IPS-15b (cell line): ENCODE measurements at regions not wholly inside any gene's neighbourhood (a gene's known extent, or its start where the extent isn't known, plus 50 kb on each side); places are given as distances from the start of the nearest gene placed in this dataset.

Experiments used
- H3K27me3 ChIP-seq: one replicate; pipeline ENCODE4 v1.6.1; 2013; ENCODE audit warnings: low read length; ENCODE audit not compliant: control insufficient read depth, insufficient read depth
- H3K36me3 ChIP-seq: one replicate; pipeline ENCODE4 v1.6.1; 2013; ENCODE audit warnings: low read length; ENCODE audit not compliant: control insufficient read depth, insufficient read depth
- H3K4me1 ChIP-seq: one replicate; pipeline ENCODE4 v1.6.1; 2013; ENCODE audit warnings: mild to moderate bottlenecking, low read length; ENCODE audit not compliant: control insufficient read depth, insufficient read depth
- H3K4me3 ChIP-seq: one replicate; pipeline ENCODE4 v1.5.1; 2013; ENCODE audit warnings: low read depth, low read length
- H3K9ac ChIP-seq: one replicate; pipeline ENCODE4 v1.6.1; 2013; ENCODE audit warnings: low read depth, mild to moderate bottlenecking, low read length
- H3K9me3 ChIP-seq: one replicate; pipeline ENCODE4 v1.6.1; 2013; ENCODE audit warnings: mild to moderate bottlenecking, low read length; ENCODE audit not compliant: control insufficient read depth, insufficient read depth

- H3K36me3 ChIP-seq = no peaks in the 10 kb centered on the region
- H3K27me3 ChIP-seq = peaks cover 4% of the 10 kb centered on the region
- H3K4me3 ChIP-seq = no peak overlapping the region
- no peaks in the 10 kb centered on the region for H3K9me3 ChIP-seq
- peaks cover 24% of the 10 kb centered on the region for H3K4me1 ChIP-seq
- H3K9ac ChIP-seq = no peak overlapping the region
Observed at GRCh38 chr1:22319608-22320007, 132.0 kb upstream of the ZBTB40 start.

GRCh38 chr1:22320587-22321344 lies 130.9 kb upstream of the ZBTB40 start:
- Histone ChIP-seq H3K4me1 (peaks cover 24% of the 10 kb centered on the region), H3K9me3 (no peaks in the 10 kb centered on the region), H3K9ac (peak overlapping the region; percentile 9), H3K36me3 (no peaks in the 10 kb centered on the region), H3K27me3 (peaks cover 4% of the 10 kb centered on the region), H3K4me3 (no peak overlapping the region)

GRCh38 chr1:22321917-22322316 lies 129.7 kb upstream of the ZBTB40 start:
- H3K4me3 ChIP-seq = no peak overlapping the region
- H3K9ac ChIP-seq = no peak overlapping the region
- H3K4me1 ChIP-seq = peaks cover 24% of the 10 kb centered on the region
- H3K9me3 ChIP-seq = no peaks in the 10 kb centered on the region
- H3K36me3 ChIP-seq = no peaks in the 10 kb centered on the region
- H3K27me3 ChIP-seq = peaks cover 4% of the 10 kb centered on the region

- H3K4me1 ChIP-seq = peaks cover 24% of the 10 kb centered on the region
- H3K36me3 ChIP-seq = no peaks in the 10 kb centered on the region
- no peak overlapping the region for H3K9ac ChIP-seq
- no peak overlapping the region for H3K4me3 ChIP-seq
- peaks cover 4% of the 10 kb centered on the region for H3K27me3 ChIP-seq
- no peaks in the 10 kb centered on the region for H3K9me3 ChIP-seq
Observed at GRCh38 chr1:22323141-22323845, 128.4 kb upstream of the ZBTB40 start.

GRCh38 chr1:22323846-22324504 lies 127.7 kb upstream of the ZBTB40 start:
- Histone ChIP-seq H3K4me1 (peaks cover 21% of the 10 kb centered on the region), H3K4me3 (no peak overlapping the region), H3K9me3 (no peaks in the 10 kb centered on the region), H3K36me3 (no peaks in the 10 kb centered on the region), H3K9ac (no peak overlapping the region), H3K27me3 (peaks cover 2% of the 10 kb centered on the region)

GRCh38 chr1:22325531-22326371 lies 125.9 kb upstream of the ZBTB40 start:
- no peaks in the 10 kb centered on the region for H3K27me3 ChIP-seq
- H3K36me3 ChIP-seq = no peaks in the 10 kb centered on the region
- H3K4me1 ChIP-seq = peaks cover 12% of the 10 kb centered on the region
- H3K9ac ChIP-seq = no peak overlapping the region
- no peaks in the 10 kb centered on the region for H3K9me3 ChIP-seq
- no peak overlapping the region for H3K4me3 ChIP-seq

GRCh38 chr1:22326372-22326915 lies 125.2 kb upstream of the ZBTB40 start:
- no peak overlapping the region for H3K4me3 ChIP-seq
- no peak overlapping the region for H3K9ac ChIP-seq
- H3K9me3 ChIP-seq = no peaks in the 10 kb centered on the region
- H3K27me3 ChIP-seq = no peaks in the 10 kb centered on the region
- peaks cover 7% of the 10 kb centered on the region for H3K4me1 ChIP-seq
- no peaks in the 10 kb centered on the region for H3K36me3 ChIP-seq

- Histone ChIP-seq H3K27me3 (no peaks in the 10 kb centered on the region), H3K4me1 (peaks cover 4% of the 10 kb centered on the region), H3K9me3 (no peaks in the 10 kb centered on the region), H3K9ac (no peak overlapping the region), H3K4me3 (no peak overlapping the region), H3K36me3 (no peaks in the 10 kb centered on the region)
Observed at GRCh38 chr1:22326931-22327330, 124.7 kb upstream of the ZBTB40 start.

GRCh38 chr1:22327411-22327810 lies 124.2 kb upstream of the ZBTB40 start:
- H3K27me3 ChIP-seq = no peaks in the 10 kb centered on the region
- no peak overlapping the region for H3K4me3 ChIP-seq
- H3K9me3 ChIP-seq = no peaks in the 10 kb centered on the region
- H3K36me3 ChIP-seq = no peaks in the 10 kb centered on the region
- H3K9ac ChIP-seq = no peak overlapping the region
- no peaks in the 10 kb centered on the region for H3K4me1 ChIP-seq

- H3K9ac ChIP-seq = no peak overlapping the region
- no peaks in the 10 kb centered on the region for H3K36me3 ChIP-seq
- no peaks in the 10 kb centered on the region for H3K9me3 ChIP-seq
- no peaks in the 10 kb centered on the region for H3K4me1 ChIP-seq
- H3K4me3 ChIP-seq = no peak overlapping the region
- no peaks in the 10 kb centered on the region for H3K27me3 ChIP-seq
Observed at GRCh38 chr1:22328331-22329147, 123.1 kb upstream of the ZBTB40 start.
